Caco-2 (cell line): ENCODE measurements at regions not wholly inside any gene's neighbourhood (a gene's known extent, or its start where the extent isn't known, plus 50 kb on each side); places are given as distances from the start of the nearest gene placed in this dataset.

ENCODE experiments used
- BruUV-seq: library from RNA; stranded (reverse); fragments of 400-500 nt; replicated peaks from 2 replicates; lab custom pipeline; 2021; lab: Mats Ljungman, UMichigan
- CTCF ChIA-PET: fragments of 300-600 bp; sonication (Branson Sonifier 250); formaldehyde crosslinking; loops from one replicate; lab custom pipeline; 2022; ENCODE audit warnings: antibody characterized with exemption; lab: Charles Lee
- POLR2A ChIA-PET: fragments of 300-600 bp; sonication (Branson Sonifier 250); formaldehyde crosslinking; loops from one replicate; lab custom pipeline; 2022; ENCODE audit warnings: antibody characterized with exemption; lab: Charles Lee
- DNase-seq, 2 experiments: peaks; one replicate each; pipeline versions ENCODE4 v3.0.0 to v3.0.0-alpha.2; 2020 to 2022
- H3K27me3 ChIP-seq: replicated peaks from 2 replicates; pipeline ENCODE4 v1.6.0; 2011; ENCODE audit warnings: low read length; ENCODE audit not compliant: control insufficient read depth, insufficient read depth
- H3K36me3 ChIP-seq: 2 replicates; pipeline ENCODE4 v1.5.1; 2011; ENCODE audit warnings: low read length; ENCODE audit not compliant: control insufficient read depth, insufficient read depth
- H3K4me1 ChIP-seq: fragments of 250-450 bp; sonication (Bioruptor Pico); 2 replicates; pipeline ENCODE4 v1.5.1; 2020; ENCODE audit warnings: mild to moderate bottlenecking
- H3K4me3 ChIP-seq: 2 replicates; pipeline ENCODE4 v1.5.1; 2011; ENCODE audit warnings: low read depth, mild to moderate bottlenecking, control low read depth, low read length
- H3K9me3 ChIP-seq: fragments of 250-450 bp; sonication (Bioruptor Pico); 2 replicates; pipeline ENCODE4 v1.5.1; 2020; ENCODE audit warnings: mild to moderate bottlenecking, moderate library complexity
- H3K27ac Mint-ChIP-seq: one replicate; pipeline ENCODE4 v1.8.0; 2022; ENCODE audit warnings: mixed read lengths; ENCODE audit not compliant: unreplicated experiment
- H3K27me3 Mint-ChIP-seq: one replicate; pipeline ENCODE4 v1.8.0; 2022; ENCODE audit warnings: mixed read lengths; ENCODE audit not compliant: insufficient read depth, unreplicated experiment
- H3K36me3 Mint-ChIP-seq: one replicate; pipeline ENCODE4 v1.8.0; 2022; ENCODE audit warnings: mild to moderate bottlenecking, mixed read lengths; ENCODE audit not compliant: insufficient read depth, unreplicated experiment
- H3K4me1 Mint-ChIP-seq: one replicate; pipeline ENCODE4 v1.8.0; 2022; ENCODE audit warnings: low read depth, mixed read lengths; ENCODE audit not compliant: unreplicated experiment
- H3K4me3 Mint-ChIP-seq: one replicate; pipeline ENCODE4 v1.8.0; 2022; ENCODE audit warnings: mild to moderate bottlenecking, moderate library complexity, mixed read lengths; ENCODE audit not compliant: unreplicated experiment
- H3K9me3 Mint-ChIP-seq: one replicate; pipeline ENCODE4 v1.8.0; 2022; ENCODE audit warnings: mixed read lengths; ENCODE audit not compliant: unreplicated experiment
- intact Hi-C: fragments of 100-400 bp; cut with micrococcal nuclease; formaldehyde crosslinking; loops from one replicate; pipeline ENCODE4 v1.10.0; 2022; ENCODE audit not compliant: unreplicated experiment
- TF ChIP-seq, protein P1 (sequence below), 2 experiments: fragments of 200-600 bp in 1 of 2; IDR thresholded peaks; 1 replicate in 1 of 2; 2 replicates in 1 of 2; pipeline versions ENCODE4 v1.5.1 to v1.8.0; 2011 to 2022; ENCODE audit warnings: antibody characterized with exemption in 1 of 2, control low read depth in 1 of 2, inconsistent platforms in 1 of 2, low read depth in 1 of 2, low read length in 1 of 2, mild to moderate bottlenecking in 1 of 2, moderate library complexity in 1 of 2; ENCODE audit not compliant: insufficient read depth in 1 of 2, severe bottlenecking in 1 of 2, unreplicated experiment in 1 of 2

GRCh38 chr1:48127735-48128685, 94.5 kb upstream of the SLC5A9 start:
- BruUV-seq = no TSS peak
- Mint-ChIP-seq H3K9me3 (no peaks in the 10 kb centered on the region), H3K36me3 (no peaks in the 10 kb centered on the region), H3K27ac (no peak overlapping the region), H3K4me1 (no peaks in the 10 kb centered on the region), H3K4me3 (no peak overlapping the region), H3K27me3 (peaks cover 10% of the 10 kb centered on the region)
- Histone ChIP-seq H3K4me3 (no peak overlapping the region), H3K9me3 (no peaks in the 10 kb centered on the region), H3K4me1 (no peaks in the 10 kb centered on the region), H3K27me3 (no peaks in the 10 kb centered on the region), H3K36me3 (no peaks in the 10 kb centered on the region)
- intact Hi-C loops = no loop called here
- DNase-seq = no peak
- TF ChIP-seq, protein P1, sequence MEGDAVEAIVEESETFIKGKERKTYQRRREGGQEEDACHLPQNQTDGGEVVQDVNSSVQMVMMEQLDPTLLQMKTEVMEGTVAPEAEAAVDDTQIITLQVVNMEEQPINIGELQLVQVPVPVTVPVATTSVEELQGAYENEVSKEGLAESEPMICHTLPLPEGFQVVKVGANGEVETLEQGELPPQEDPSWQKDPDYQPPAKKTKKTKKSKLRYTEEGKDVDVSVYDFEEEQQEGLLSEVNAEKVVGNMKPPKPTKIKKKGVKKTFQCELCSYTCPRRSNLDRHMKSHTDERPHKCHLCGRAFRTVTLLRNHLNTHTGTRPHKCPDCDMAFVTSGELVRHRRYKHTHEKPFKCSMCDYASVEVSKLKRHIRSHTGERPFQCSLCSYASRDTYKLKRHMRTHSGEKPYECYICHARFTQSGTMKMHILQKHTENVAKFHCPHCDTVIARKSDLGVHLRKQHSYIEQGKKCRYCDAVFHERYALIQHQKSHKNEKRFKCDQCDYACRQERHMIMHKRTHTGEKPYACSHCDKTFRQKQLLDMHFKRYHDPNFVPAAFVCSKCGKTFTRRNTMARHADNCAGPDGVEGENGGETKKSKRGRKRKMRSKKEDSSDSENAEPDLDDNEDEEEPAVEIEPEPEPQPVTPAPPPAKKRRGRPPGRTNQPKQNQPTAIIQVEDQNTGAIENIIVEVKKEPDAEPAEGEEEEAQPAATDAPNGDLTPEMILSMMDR (IDR thresholded peaks at IDR 0.05; ENCODE audit: insufficient read depth in 1 of 2, low read depth in 1 of 2, low read length in 1 of 2, severe bottlenecking in 1 of 2, unreplicated experiment in 1 of 2) = no peak
- ChIA-PET CTCF (no interaction called here), POLR2A (no interaction called here)

GRCh38 chr1:48123647-48124046, 98.9 kb upstream of the SLC5A9 start:
- ChIA-PET CTCF (no interaction called here), POLR2A (no interaction called here)
- Histone ChIP-seq H3K4me3 (no peak overlapping the region), H3K27me3 (no peaks in the 10 kb centered on the region), H3K36me3 (no peaks in the 10 kb centered on the region), H3K4me1 (no peaks in the 10 kb centered on the region), H3K9me3 (no peaks in the 10 kb centered on the region)
- TF ChIP-seq, protein P1 (IDR thresholded peaks at IDR 0.05; ENCODE audit: insufficient read depth in 1 of 2, low read depth in 1 of 2, low read length in 1 of 2, severe bottlenecking in 1 of 2, unreplicated experiment in 1 of 2) = no peak
- Mint-ChIP-seq H3K36me3 (no peaks in the 10 kb centered on the region), H3K27me3 (peaks cover 8% of the 10 kb centered on the region), H3K4me3 (no peak overlapping the region), H3K4me1 (no peaks in the 10 kb centered on the region), H3K27ac (no peak overlapping the region), H3K9me3 (no peaks in the 10 kb centered on the region)
- no TSS peak for BruUV-seq
- intact Hi-C loops = no loop called here
- no peak for DNase-seq

DNA sequence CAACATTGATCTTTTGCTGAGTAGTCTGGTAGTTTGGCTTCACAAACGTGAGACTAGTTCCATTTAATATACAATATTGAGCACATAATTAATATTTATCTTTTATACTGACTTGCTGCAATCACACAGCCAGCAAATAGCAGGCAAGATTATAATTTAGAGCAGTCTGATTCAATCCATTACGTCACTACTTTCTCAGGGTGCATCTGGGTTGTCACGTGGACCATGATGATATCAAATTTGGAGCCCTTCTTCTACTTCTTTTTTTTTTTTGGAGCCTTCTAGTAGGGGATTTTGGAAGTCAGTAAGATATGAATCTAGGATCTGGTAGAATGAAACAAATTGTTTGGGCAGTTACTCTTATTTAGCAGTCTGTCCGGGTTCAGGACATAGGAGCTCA, 100.6 kb upstream of the SLC5A9 start:
- BruUV-seq = no TSS peak
- H3K36me3 Mint-ChIP-seq = no peaks in the 10 kb centered on the region
- TF ChIP-seq, protein P1 (IDR thresholded peaks at IDR 0.05; ENCODE audit: insufficient read depth in 1 of 2, low read depth in 1 of 2, low read length in 1 of 2, severe bottlenecking in 1 of 2, unreplicated experiment in 1 of 2) = no peak
- intact Hi-C loops = no loop called here
- no peaks in the 10 kb centered on the region for H3K4me1 ChIP-seq
- H3K36me3 ChIP-seq = no peaks in the 10 kb centered on the region
- no peaks in the 10 kb centered on the region for H3K9me3 Mint-ChIP-seq
- no peaks in the 10 kb centered on the region for H3K27me3 ChIP-seq
- H3K27me3 Mint-ChIP-seq = peaks cover 8% of the 10 kb centered on the region
- no peak for DNase-seq
- no peak overlapping the region for H3K4me3 Mint-ChIP-seq
- no peak overlapping the region for H3K4me3 ChIP-seq
- H3K9me3 ChIP-seq = no peaks in the 10 kb centered on the region
- POLR2A ChIA-PET = no interaction called here
- CTCF ChIA-PET = no interaction called here
- no peak overlapping the region for H3K27ac Mint-ChIP-seq
- no peaks in the 10 kb centered on the region for H3K4me1 Mint-ChIP-seq
